Sigmoid colon (tissue), 4 donors: ENCODE measurements at regions not wholly inside any gene's neighbourhood (a gene's known extent, or its start where the extent isn't known, plus 50 kb on each side); places are given as distances from the start of the nearest gene placed in this dataset.

ENCODE experiments used
- CTCF ChIP-seq, 4 experiments: fragments of 450-650 bp in 3 of 4; fragments of 200-600 bp in 1 of 4; IDR thresholded peaks; one replicate each; pipeline ENCODE4 v1.5.1; 2016 to 2019; ENCODE audit warnings: antibody characterized with exemption in 4 of 4, mild to moderate bottlenecking in 3 of 4, moderate library complexity in 2 of 4
- POLR2A ChIP-seq, 2 donors: fragments of 450-650 bp; IDR thresholded peaks; one replicate each; pipeline ENCODE4 v1.6.1; 2016; ENCODE audit warnings: antibody characterized with exemption in 2 of 2, mild to moderate bottlenecking in 2 of 2, moderate library complexity in 2 of 2
- POLR2AphosphoS5 ChIP-seq, 4 donors: sonication (generic); formaldehyde crosslinking; IDR thresholded peaks; one replicate each; pipeline ENCODE4 v1.6.1; 2017; ENCODE audit warnings: antibody characterized with exemption in 4 of 4

GRCh38 chr18:67211646-67212045 lies 304.9 kb downstream of the DSEL start:
- no peak for TF ChIP-seq POLR2AphosphoS5 (IDR thresholded peaks at IDR 0.05)
- TF ChIP-seq CTCF (IDR thresholded peaks at IDR 0.05) = no peak
- TF ChIP-seq POLR2A (IDR thresholded peaks at IDR 0.05) = no peak
